Vagina (tissue), 2 donors: ENCODE measurements at regions not wholly inside any gene's neighbourhood (a gene's known extent, or its start where the extent isn't known, plus 50 kb on each side); places are given as distances from the start of the nearest gene placed in this dataset.

Source experiments
- DNase-seq, 2 donors: peaks; one replicate each; pipeline ENCODE4 v3.0.0-alpha.2; 2017; ENCODE audit errors: extremely low spot score in 2 of 2
- H3K27ac ChIP-seq: fragments of 200-600 bp; sonication (generic); one replicate; pipeline ENCODE4 v1.5.1; 2019
- H3K27me3 ChIP-seq: fragments of 200-600 bp; sonication (generic); one replicate; pipeline ENCODE4 v1.5.1; 2019
- H3K36me3 ChIP-seq, 2 donors: fragments of 200-600 bp; sonication (generic); one replicate each; pipeline ENCODE4 v1.5.1; 2017 to 2019
- H3K4me1 ChIP-seq: fragments of 200-600 bp; sonication (generic); one replicate; pipeline ENCODE4 v1.5.1; 2019
- H3K4me3 ChIP-seq, 2 donors: fragments of 200-600 bp; sonication (generic); 1 replicate in 1 of 2; 2 replicates in 1 of 2; pipeline ENCODE4 v1.5.1; 2016 to 2019
- H3K9me3 ChIP-seq: fragments of 200-600 bp; sonication (generic); one replicate; pipeline ENCODE4 v1.5.1; 2019
- CTCF ChIP-seq, 3 experiments: fragments of 450-650 bp in 2 of 3; fragments of 200-600 bp in 1 of 3; sonication (generic) in 1 of 3; IDR thresholded peaks; one replicate each; pipeline ENCODE4 v1.5.1; 2017 to 2019; ENCODE audit warnings: antibody characterized with exemption in 3 of 3, mild to moderate bottlenecking in 2 of 3, moderate library complexity in 2 of 3
- POLR2A ChIP-seq, 2 donors: fragments of 450-650 bp; IDR thresholded peaks; one replicate each; pipeline ENCODE4 v1.6.1; 2017; ENCODE audit warnings: antibody characterized with exemption in 2 of 2, mild to moderate bottlenecking in 2 of 2, moderate library complexity in 2 of 2
- POLR2AphosphoS5 ChIP-seq, 2 donors: sonication (generic); formaldehyde crosslinking; IDR thresholded peaks; one replicate each; pipeline ENCODE4 v1.9.0; 2017; ENCODE audit warnings: antibody characterized with exemption in 2 of 2, mild to moderate bottlenecking in 2 of 2, low read depth in 1 of 2; ENCODE audit not compliant: insufficient read depth in 1 of 2
- intact Hi-C: fragments of 100-400 bp; cut with DNase I; formaldehyde crosslinking; loops from one replicate; pipeline ENCODE4 v1.15.1; 2023

- peaks cover 29% of the 10 kb centered on the region for H3K4me1 ChIP-seq
- H3K27ac ChIP-seq: no peak overlapping the region
- H3K9me3 ChIP-seq: no peaks in the 10 kb centered on the region
- peak; percentile 79 to 82 for DNase-seq
- no peaks in the 10 kb centered on the region for H3K36me3 ChIP-seq
- intact Hi-C loops: no loop called here
- H3K4me3 ChIP-seq: no peak overlapping the region
- H3K27me3 ChIP-seq: no peaks in the 10 kb centered on the region
- no peak for TF ChIP-seq POLR2A (IDR thresholded peaks at IDR 0.05)
- TF ChIP-seq POLR2AphosphoS5 (IDR thresholded peaks at IDR 0.05; ENCODE audit: insufficient read depth in 1 of 2, low read depth in 1 of 2): no peak
- no peak for TF ChIP-seq CTCF (IDR thresholded peaks at IDR 0.05)
Measured at GRCh38 chr2:128442891-128443302, 124.2 kb upstream of the HS6ST1 start.

DNA sequence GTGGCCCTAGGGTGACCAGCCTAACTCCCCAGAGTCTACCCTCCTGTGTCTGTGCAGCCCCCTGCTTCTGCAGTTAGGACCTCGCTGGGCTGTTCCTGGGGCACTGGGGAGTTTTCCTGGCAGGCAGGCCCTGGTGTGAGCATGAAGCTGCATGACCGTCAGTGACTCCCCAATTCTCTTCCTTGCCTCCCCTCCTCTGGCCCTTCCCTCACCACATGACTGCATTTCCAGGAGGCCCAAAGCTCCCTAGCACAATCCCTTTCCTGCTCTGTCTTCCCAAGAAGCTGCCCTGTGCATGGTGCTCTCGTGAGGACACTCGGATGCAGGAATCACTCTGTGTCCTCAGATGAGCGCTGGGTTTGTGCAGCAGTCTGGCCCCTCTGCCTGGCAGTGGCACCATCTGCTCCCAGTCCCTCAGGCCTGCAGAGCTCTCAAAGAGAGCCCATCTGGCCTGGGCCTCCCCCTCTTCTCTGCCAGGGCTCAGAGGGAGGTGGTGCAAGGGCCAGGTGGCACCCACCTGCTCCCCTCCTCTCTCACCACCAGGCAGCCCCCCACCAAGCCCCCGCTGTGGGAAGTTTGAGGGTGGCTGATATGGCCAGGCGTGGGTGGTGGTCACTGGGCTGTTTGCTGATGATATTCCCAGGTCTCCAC, 125.6 kb upstream of the HS6ST1 start:
- no peak overlapping the region for H3K27ac ChIP-seq
- intact Hi-C loops: no loop called here
- no peak overlapping the region for H3K4me3 ChIP-seq
- H3K27me3 ChIP-seq: no peaks in the 10 kb centered on the region
- no peaks in the 10 kb centered on the region for H3K36me3 ChIP-seq
- no peaks in the 10 kb centered on the region for H3K9me3 ChIP-seq
- DNase-seq: peak; percentile 64 to 93
- no peak for TF ChIP-seq POLR2AphosphoS5 (IDR thresholded peaks at IDR 0.05; ENCODE audit: insufficient read depth in 1 of 2, low read depth in 1 of 2)
- no peak for TF ChIP-seq CTCF (IDR thresholded peaks at IDR 0.05)
- no peak for TF ChIP-seq POLR2A (IDR thresholded peaks at IDR 0.05)
- peaks cover 38% of the 10 kb centered on the region for H3K4me1 ChIP-seq

GRCh38 chr2:128444816-128445522, 126.3 kb upstream of the HS6ST1 start:
- no peaks in the 10 kb centered on the region for H3K36me3 ChIP-seq
- no peak overlapping the region for H3K27ac ChIP-seq
- no peaks in the 10 kb centered on the region for H3K9me3 ChIP-seq
- no peaks in the 10 kb centered on the region for H3K27me3 ChIP-seq
- no peak overlapping the region for H3K4me3 ChIP-seq
- H3K4me1 ChIP-seq: peaks cover 38% of the 10 kb centered on the region
- intact Hi-C loops: no loop called here
- TF ChIP-seq POLR2A (IDR thresholded peaks at IDR 0.05) (no peak), POLR2AphosphoS5 (IDR thresholded peaks at IDR 0.05; ENCODE audit: insufficient read depth in 1 of 2, low read depth in 1 of 2) (no peak)
- DNase-seq: peak; percentile 40 to 82

GRCh38 chr2:128445523-128445900, 126.8 kb upstream of the HS6ST1 start:
- intact Hi-C loops: no loop called here
- no peak for TF ChIP-seq POLR2AphosphoS5 (IDR thresholded peaks at IDR 0.05; ENCODE audit: insufficient read depth in 1 of 2, low read depth in 1 of 2)
- Histone ChIP-seq H3K27ac (no peak overlapping the region), H3K4me1 (peaks cover 38% of the 10 kb centered on the region), H3K36me3 (no peaks in the 10 kb centered on the region), H3K9me3 (no peaks in the 10 kb centered on the region), H3K4me3 (no peak overlapping the region), H3K27me3 (no peaks in the 10 kb centered on the region)
- DNase-seq: peak; percentile 19 to 85

DNA sequence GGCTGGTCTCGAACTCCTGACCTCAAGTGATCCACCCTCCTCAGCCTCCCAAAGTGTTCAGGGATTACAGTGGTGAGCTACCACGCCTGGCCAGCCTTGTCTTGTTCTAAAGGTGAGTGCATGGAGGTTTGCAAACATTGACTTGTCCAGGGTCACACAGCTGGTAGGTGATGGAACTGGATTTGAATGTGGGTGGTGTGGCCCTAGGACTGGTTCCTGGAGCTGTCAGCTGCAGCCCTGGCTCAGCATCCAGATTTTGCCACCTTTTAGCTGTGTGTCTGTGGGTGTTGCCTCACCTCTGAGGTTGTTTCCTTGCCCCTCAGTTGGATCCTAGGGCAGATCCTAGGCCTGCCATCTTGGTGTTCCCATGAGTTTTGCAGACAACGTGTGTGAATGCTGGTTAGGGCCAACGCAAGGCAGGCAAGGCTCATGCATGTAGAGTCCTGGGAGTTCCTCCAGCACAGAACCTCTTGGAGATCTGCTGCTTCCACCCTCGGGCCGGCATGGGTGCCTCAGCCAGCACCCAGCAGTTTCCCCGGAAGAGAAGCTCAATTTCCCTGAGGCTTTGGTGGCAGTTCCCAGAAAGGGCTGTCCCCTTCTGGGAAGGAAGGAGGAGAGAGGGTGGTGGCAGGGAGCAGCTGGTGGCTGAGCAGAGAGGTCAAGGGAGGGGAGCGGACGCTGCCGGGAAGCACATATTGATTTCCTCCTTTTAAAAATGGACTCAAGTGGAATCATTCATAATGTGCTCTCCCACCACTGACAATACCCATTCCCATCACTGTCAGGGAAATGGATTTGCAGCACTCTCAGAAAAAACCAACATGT, 127.6 kb upstream of the HS6ST1 start:
- no peaks in the 10 kb centered on the region for H3K9me3 ChIP-seq
- no peak for TF ChIP-seq CTCF (IDR thresholded peaks at IDR 0.05)
- no peak for TF ChIP-seq POLR2AphosphoS5 (IDR thresholded peaks at IDR 0.05; ENCODE audit: insufficient read depth in 1 of 2, low read depth in 1 of 2)
- no peak for TF ChIP-seq POLR2A (IDR thresholded peaks at IDR 0.05)
- H3K27ac ChIP-seq: no peak overlapping the region
- DNase-seq: peak; percentile 81 to 82
- intact Hi-C loops: no loop called here
- no peaks in the 10 kb centered on the region for H3K27me3 ChIP-seq
- H3K36me3 ChIP-seq: no peaks in the 10 kb centered on the region
- H3K4me3 ChIP-seq: no peak overlapping the region
- peaks cover 38% of the 10 kb centered on the region for H3K4me1 ChIP-seq
